Smooth muscle cell (in vitro differentiated cells): ENCODE measurements at regions not wholly inside any gene's neighbourhood (a gene's known extent, or its start where the extent isn't known, plus 50 kb on each side); places are given as distances from the start of the nearest gene placed in this dataset.

Experiments
- DNase-seq: peaks from one replicate; lab custom pipeline; 2025; ENCODE audit not compliant: unreplicated experiment; lab: John Stamatoyannopoulos, UW
- H2AFZ ChIP-seq: fragments of 200-600 bp; sonication (generic); 2 replicates; pipeline ENCODE4 v1.6.0; 2016; ENCODE audit warnings: antibody characterized with exemption, low read depth, mild to moderate bottlenecking
- H3F3A ChIP-seq: fragments of 200-600 bp; sonication (generic); 2 replicates; pipeline ENCODE4 v1.6.0; 2017; ENCODE audit warnings: antibody characterized with exemption, low read depth
- H3K27ac ChIP-seq: fragments of 200-600 bp; sonication (generic); 2 replicates; pipeline ENCODE4 v1.5.1; 2016; ENCODE audit warnings: low read depth, mild to moderate bottlenecking
- H3K27me3 ChIP-seq: fragments of 200-600 bp; sonication (generic); 2 replicates; pipeline ENCODE4 v1.6.1; 2016; ENCODE audit warnings: low read depth, mild to moderate bottlenecking
- H3K36me3 ChIP-seq: fragments of 200-600 bp; sonication (generic); 2 replicates; pipeline ENCODE4 v1.5.1; 2016; ENCODE audit warnings: low read depth
- H3K4me1 ChIP-seq: fragments of 200-600 bp; sonication (generic); 2 replicates; pipeline ENCODE4 v1.5.1; 2016; ENCODE audit warnings: low read depth
- H3K4me2 ChIP-seq: fragments of 200-600 bp; sonication (generic); 2 replicates; pipeline ENCODE4 v1.6.0; 2016; ENCODE audit warnings: mild to moderate bottlenecking
- H3K4me3 ChIP-seq: fragments of 200-600 bp; sonication (generic); 2 replicates; pipeline ENCODE4 v1.5.1; 2016; ENCODE audit warnings: mild to moderate bottlenecking
- H3K79me2 ChIP-seq: fragments of 200-600 bp; sonication (generic); 2 replicates; pipeline ENCODE4 v1.6.0; 2016; ENCODE audit warnings: low read depth, mild to moderate bottlenecking
- H3K9ac ChIP-seq: fragments of 200-600 bp; sonication (generic); 2 replicates; pipeline ENCODE4 v1.6.0; 2016; ENCODE audit warnings: low read depth
- H3K9me3 ChIP-seq: fragments of 200-600 bp; sonication (generic); replicated peaks from 2 replicates; pipeline ENCODE4 v1.5.1; 2016; ENCODE audit warnings: low read depth
- H4K20me1 ChIP-seq: fragments of 200-600 bp; sonication (generic); 2 replicates; pipeline ENCODE4 v1.6.0; 2016; ENCODE audit warnings: low read depth
- CTCF ChIP-seq: fragments of 200-600 bp; sonication (generic); IDR thresholded peaks from 2 replicates; pipeline ENCODE4 v1.5.1; 2017; ENCODE audit warnings: borderline replicate concordance, mild to moderate bottlenecking, antibody characterized with exemption; ENCODE audit not compliant: insufficient read depth, poor library complexity, severe bottlenecking
- WGBS: methylation state at CpG from one replicate; pipeline ENCODE4 v1.1.7; 2016; ENCODE audit warnings: low lambda C conversion rate; 5-methylcytosine and 5-hydroxymethylcytosine counted together

- Histone ChIP-seq H3K4me3 (no peak overlapping the region), H3K36me3 (no peaks in the 10 kb centered on the region), H3K9me3 (no peaks in the 10 kb centered on the region), H3K9ac (no peak overlapping the region), H2AFZ (no peak overlapping the region), H3K4me1 (no peaks in the 10 kb centered on the region), H3K27me3 (no peaks in the 10 kb centered on the region), H3F3A (no peaks in the 10 kb centered on the region), H4K20me1 (no peaks in the 10 kb centered on the region), H3K79me2 (no peaks in the 10 kb centered on the region), H3K27ac (no peak overlapping the region), H3K4me2 (no peak overlapping the region)
- DNase-seq: no peak
- WGBS: 62% methylated on average over 3 of the region's 3 CpGs
- no peak for TF ChIP-seq CTCF
Observed at GRCh38 chr16:63933841-63934240, 1188.0 kb downstream of the CDH11 start.

DNA sequence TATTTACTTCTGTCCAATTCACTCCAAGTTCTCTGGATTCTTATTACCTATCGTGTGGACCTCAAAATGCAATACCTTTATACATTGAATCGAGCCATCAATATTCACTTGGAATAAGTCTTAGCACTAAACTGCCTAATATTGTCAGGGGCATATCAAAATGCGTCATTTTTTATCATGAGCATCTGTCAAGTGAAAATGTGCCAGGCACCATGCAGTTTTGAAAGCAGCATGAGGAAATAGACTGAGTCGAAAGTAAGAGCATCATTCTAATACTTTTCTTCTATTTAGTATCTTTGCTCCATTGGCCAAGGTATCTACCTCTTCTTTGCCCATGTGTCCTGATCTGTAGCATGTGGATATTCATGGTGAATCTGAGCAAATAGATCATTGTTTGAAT, 1193.4 kb downstream of the CDH11 start:
- no peak overlapping the region for H3K4me2 ChIP-seq
- H3K9me3 ChIP-seq: no peaks in the 10 kb centered on the region
- H2AFZ ChIP-seq: no peak overlapping the region
- DNase-seq: no peak
- no peaks in the 10 kb centered on the region for H3K27me3 ChIP-seq
- no peaks in the 10 kb centered on the region for H4K20me1 ChIP-seq
- H3K27ac ChIP-seq: no peak overlapping the region
- H3K4me1 ChIP-seq: no peaks in the 10 kb centered on the region
- H3K36me3 ChIP-seq: no peaks in the 10 kb centered on the region
- no peak for TF ChIP-seq CTCF
- WGBS: 93% methylated on average over 4 of the region's 4 CpGs
- H3K4me3 ChIP-seq: no peak overlapping the region
- no peaks in the 10 kb centered on the region for H3K79me2 ChIP-seq
- H3F3A ChIP-seq: no peaks in the 10 kb centered on the region
- H3K9ac ChIP-seq: no peak overlapping the region

DNA sequence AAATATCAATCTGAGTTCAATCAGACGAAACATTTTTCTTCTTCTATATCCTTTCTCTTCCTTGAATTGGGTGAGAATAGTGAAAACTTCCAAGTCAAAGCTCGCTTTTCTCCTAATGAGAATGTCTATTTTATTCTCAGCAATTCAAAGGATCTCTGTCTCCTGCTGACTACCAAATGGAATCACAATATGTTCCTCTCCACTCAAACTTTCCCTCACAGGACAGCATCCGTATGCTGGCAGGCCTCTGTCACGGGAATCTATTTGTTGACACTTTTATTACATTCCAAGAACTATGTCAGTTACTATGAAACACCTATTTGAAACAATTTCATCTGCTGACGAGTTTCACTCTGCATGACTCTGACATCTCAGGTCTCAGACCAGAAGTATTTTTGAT, 1196.6 kb downstream of the CDH11 start:
- Histone ChIP-seq H3K4me1 (no peaks in the 10 kb centered on the region), H3K27me3 (no peaks in the 10 kb centered on the region), H2AFZ (no peak overlapping the region), H3K9ac (no peak overlapping the region), H3K4me3 (no peak overlapping the region), H3K4me2 (no peak overlapping the region), H3K9me3 (no peaks in the 10 kb centered on the region), H4K20me1 (no peaks in the 10 kb centered on the region), H3F3A (no peaks in the 10 kb centered on the region), H3K36me3 (no peaks in the 10 kb centered on the region), H3K27ac (no peak overlapping the region), H3K79me2 (no peaks in the 10 kb centered on the region)
- no peak for TF ChIP-seq CTCF
- 76% methylated on average over 5 of the region's 5 CpGs for WGBS
- no peak for DNase-seq

- Histone ChIP-seq H3K36me3 (no peaks in the 10 kb centered on the region), H3K9me3 (no peaks in the 10 kb centered on the region), H3K79me2 (no peaks in the 10 kb centered on the region), H3K4me2 (no peak overlapping the region), H4K20me1 (no peaks in the 10 kb centered on the region), H3K4me1 (no peaks in the 10 kb centered on the region), H3K4me3 (no peak overlapping the region), H3K27ac (peak overlapping the region; percentile 54), H3K9ac (no peak overlapping the region), H2AFZ (no peak overlapping the region), H3F3A (no peaks in the 10 kb centered on the region), H3K27me3 (no peaks in the 10 kb centered on the region)
- no peak for DNase-seq
- no peak for TF ChIP-seq CTCF
Observed at GRCh38 chr16:63922560-63922959, 1199.3 kb downstream of the CDH11 start.
